ENCODE measurements at regions not wholly inside any gene's neighbourhood (a gene's known extent, or its start where the extent isn't known, plus 50 kb on each side); places are given as distances from the start of the nearest gene placed in this dataset.

GRCh38 chr11:45365961-45366618, 79.9 kb upstream of the SYT13 start:
- TF ChIP-seq CTCF (IDR thresholded peaks at IDR 0.05; ENCODE audit: low read depth, low read length, missing control alignments), result no peak
- DNase-seq (ENCODE audit: low read depth), result no peak
- no peak overlapping the region for H3K4me3 ChIP-seq (ENCODE audit: low read depth, low read length)
- in situ Hi-C loops (cut with HindIII; ENCODE audit: low sequenced_read_pairs), result no loop called here

- no peak for TF ChIP-seq CTCF (IDR thresholded peaks at IDR 0.05; ENCODE audit: low read depth, low read length, missing control alignments)
- in situ Hi-C loops (cut with HindIII; ENCODE audit: low sequenced_read_pairs), result no loop called here
- no peak overlapping the region for H3K4me3 ChIP-seq (ENCODE audit: low read depth, low read length)
- DNase-seq (ENCODE audit: low read depth), result no peak
Observed at GRCh38 chr11:45362636-45363035, 76.5 kb upstream of the SYT13 start.

- no peak for TF ChIP-seq CTCF (IDR thresholded peaks at IDR 0.05; ENCODE audit: low read depth, low read length, missing control alignments)
- no peak for DNase-seq (ENCODE audit: low read depth)
- in situ Hi-C loops (cut with HindIII; ENCODE audit: low sequenced_read_pairs), result no loop called here
Observed at GRCh38 chr11:45361551-45361950, 75.4 kb upstream of the SYT13 start.

GRCh38 chr11:45355706-45356041, 69.5 kb upstream of the SYT13 start:
- no peak for DNase-seq (ENCODE audit: low read depth)
- in situ Hi-C loops (cut with HindIII; ENCODE audit: low sequenced_read_pairs), result no loop called here
- no peak for TF ChIP-seq CTCF (IDR thresholded peaks at IDR 0.05; ENCODE audit: low read depth, low read length, missing control alignments)
- peak overlapping the region; percentile 47 for H3K4me3 ChIP-seq (ENCODE audit: low read depth, low read length)

More at GRCh38 chr11:45361551-45361950, 75.4 kb upstream of the SYT13 start:
- no peak overlapping the region for H3K4me3 ChIP-seq (ENCODE audit: low read depth, low read length)

GRCh38 chr11:45354976-45355705, 69.0 kb upstream of the SYT13 start:
- DNase-seq (ENCODE audit: low read depth), result peak; percentile 35
- H3K4me3 ChIP-seq (ENCODE audit: low read depth, low read length), result peak overlapping the region; percentile 47
- no peak for TF ChIP-seq CTCF (IDR thresholded peaks at IDR 0.05; ENCODE audit: low read depth, low read length, missing control alignments)
- in situ Hi-C loops (cut with HindIII; ENCODE audit: low sequenced_read_pairs), result no loop called here

- no peak overlapping the region for H3K4me3 ChIP-seq (ENCODE audit: low read depth, low read length)
- in situ Hi-C loops (cut with HindIII; ENCODE audit: low sequenced_read_pairs), result loop anchor here (25.0 kb wide), 1 partner anchor 411 kb away; no protein-coding TSS in a partner anchor
- no peak for DNase-seq (ENCODE audit: low read depth)
- TF ChIP-seq CTCF (IDR thresholded peaks at IDR 0.05; ENCODE audit: low read depth, low read length, missing control alignments), result no peak
Observed at GRCh38 chr11:45348729-45349128, 62.6 kb upstream of the SYT13 start.
